PFSK-1 (cell line): ENCODE measurements at regions not wholly inside any gene's neighbourhood (a gene's known extent, or its start where the extent isn't known, plus 50 kb on each side); places are given as distances from the start of the nearest gene placed in this dataset.

Source experiments
- POLR2AphosphoS5 ChIP-seq: IDR thresholded peaks from 2 replicates; pipeline ENCODE4 v1.6.1; 2012; ENCODE audit warnings: low read depth, mild to moderate bottlenecking, control low read depth, low read length, moderate library complexity
- SIN3A ChIP-seq: IDR thresholded peaks from 2 replicates; pipeline ENCODE4 v1.6.1; 2012; ENCODE audit warnings: mild to moderate bottlenecking, low read length, moderate library complexity, borderline replicate concordance; ENCODE audit not compliant: insufficient read depth
- TAF1 ChIP-seq: IDR thresholded peaks from 2 replicates; pipeline ENCODE4 v1.6.1; 2012; ENCODE audit warnings: low read length, control low read depth, borderline replicate concordance; ENCODE audit not compliant: insufficient read depth
- TF ChIP-seq, protein P1 (sequence below), 2 experiments: IDR thresholded peaks; 2 replicates each; pipeline versions ENCODE4 v1.6.1 to v1.8.0; 2011 to 2012; ENCODE audit warnings: low read depth in 2 of 2, low read length in 2 of 2, control low read depth in 1 of 2, inconsistent platforms in 1 of 2, mild to moderate bottlenecking in 1 of 2, moderate library complexity in 1 of 2; ENCODE audit not compliant: insufficient read depth in 1 of 2

DNA sequence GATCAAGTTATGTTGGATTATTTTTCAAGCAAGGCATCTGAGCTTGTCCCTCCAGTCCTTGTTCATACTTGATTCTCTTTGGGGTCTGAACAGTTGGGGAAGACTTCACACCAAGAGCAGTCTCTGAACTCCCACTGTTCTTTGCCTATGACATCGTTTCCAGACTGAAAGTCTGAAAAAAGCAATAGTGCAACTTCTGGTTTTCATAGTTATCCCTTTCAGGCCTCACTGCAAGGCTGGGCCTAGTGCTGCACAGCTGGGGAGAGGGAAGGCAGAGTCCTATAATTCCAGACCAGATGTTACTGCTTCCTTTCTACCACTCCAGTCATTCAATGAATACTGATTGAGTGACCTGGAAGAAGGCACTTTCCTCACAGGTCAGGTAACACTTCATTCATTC is 187.1 kb upstream of the CCND2 start:
- TF ChIP-seq, protein P1, sequence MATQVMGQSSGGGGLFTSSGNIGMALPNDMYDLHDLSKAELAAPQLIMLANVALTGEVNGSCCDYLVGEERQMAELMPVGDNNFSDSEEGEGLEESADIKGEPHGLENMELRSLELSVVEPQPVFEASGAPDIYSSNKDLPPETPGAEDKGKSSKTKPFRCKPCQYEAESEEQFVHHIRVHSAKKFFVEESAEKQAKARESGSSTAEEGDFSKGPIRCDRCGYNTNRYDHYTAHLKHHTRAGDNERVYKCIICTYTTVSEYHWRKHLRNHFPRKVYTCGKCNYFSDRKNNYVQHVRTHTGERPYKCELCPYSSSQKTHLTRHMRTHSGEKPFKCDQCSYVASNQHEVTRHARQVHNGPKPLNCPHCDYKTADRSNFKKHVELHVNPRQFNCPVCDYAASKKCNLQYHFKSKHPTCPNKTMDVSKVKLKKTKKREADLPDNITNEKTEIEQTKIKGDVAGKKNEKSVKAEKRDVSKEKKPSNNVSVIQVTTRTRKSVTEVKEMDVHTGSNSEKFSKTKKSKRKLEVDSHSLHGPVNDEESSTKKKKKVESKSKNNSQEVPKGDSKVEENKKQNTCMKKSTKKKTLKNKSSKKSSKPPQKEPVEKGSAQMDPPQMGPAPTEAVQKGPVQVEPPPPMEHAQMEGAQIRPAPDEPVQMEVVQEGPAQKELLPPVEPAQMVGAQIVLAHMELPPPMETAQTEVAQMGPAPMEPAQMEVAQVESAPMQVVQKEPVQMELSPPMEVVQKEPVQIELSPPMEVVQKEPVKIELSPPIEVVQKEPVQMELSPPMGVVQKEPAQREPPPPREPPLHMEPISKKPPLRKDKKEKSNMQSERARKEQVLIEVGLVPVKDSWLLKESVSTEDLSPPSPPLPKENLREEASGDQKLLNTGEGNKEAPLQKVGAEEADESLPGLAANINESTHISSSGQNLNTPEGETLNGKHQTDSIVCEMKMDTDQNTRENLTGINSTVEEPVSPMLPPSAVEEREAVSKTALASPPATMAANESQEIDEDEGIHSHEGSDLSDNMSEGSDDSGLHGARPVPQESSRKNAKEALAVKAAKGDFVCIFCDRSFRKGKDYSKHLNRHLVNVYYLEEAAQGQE (IDR thresholded peaks at IDR 0.05; ENCODE audit: insufficient read depth in 1 of 2, low read depth in 2 of 2, low read length in 2 of 2): no peak
- TF ChIP-seq POLR2AphosphoS5 (no peak), TAF1 (no peak), SIN3A (no peak)
